Endodermal cell (in vitro differentiated cells): ENCODE measurements at regions not wholly inside any gene's neighbourhood (a gene's known extent, or its start where the extent isn't known, plus 50 kb on each side); places are given as distances from the start of the nearest gene placed in this dataset.

ENCODE experiments used
- DNase-seq: peaks from one replicate; pipeline ENCODE4 v3.0.0-alpha.2; 2017
- H3K27ac ChIP-seq: 2 replicates; pipeline ENCODE4 v1.5.1; 2013; ENCODE audit warnings: mild to moderate bottlenecking, low read depth, low read length, moderate library complexity
- H3K27me3 ChIP-seq: 2 replicates; pipeline ENCODE4 v1.6.1; 2013; ENCODE audit warnings: mild to moderate bottlenecking, low read length, moderate library complexity; ENCODE audit not compliant: insufficient read depth, control insufficient read depth, poor library complexity, severe bottlenecking
- H3K36me3 ChIP-seq: 2 replicates; pipeline ENCODE4 v1.7.0; 2013; ENCODE audit warnings: mild to moderate bottlenecking, low read length, moderate library complexity; ENCODE audit not compliant: control insufficient read depth, insufficient read depth
- H3K4me1 ChIP-seq: one replicate; pipeline ENCODE4 v1.7.0; 2013; ENCODE audit warnings: low read length; ENCODE audit not compliant: control insufficient read depth, insufficient read depth
- H3K4me3 ChIP-seq: 2 replicates; pipeline ENCODE4 v1.5.1; 2013; ENCODE audit warnings: mild to moderate bottlenecking, low read length, moderate library complexity
- H3K9ac ChIP-seq: 2 replicates; pipeline ENCODE4 v1.6.1; 2013; ENCODE audit warnings: mild to moderate bottlenecking, low read length, moderate library complexity; ENCODE audit not compliant: poor library complexity, severe bottlenecking; ENCODE audit errors: extremely low read depth
- H3K9me3 ChIP-seq: 2 replicates; pipeline ENCODE4 v1.6.1; 2013; ENCODE audit warnings: mild to moderate bottlenecking, low read length, moderate library complexity; ENCODE audit not compliant: control insufficient read depth
- H3K27ac Mint-ChIP-seq: 2 replicates; pipeline ENCODE4 v1.8.0; 2020; ENCODE audit warnings: mixed read lengths
- H3K27me3 Mint-ChIP-seq: 2 replicates; pipeline ENCODE4 v1.8.0; 2021; ENCODE audit warnings: mild to moderate bottlenecking, mixed read lengths; ENCODE audit not compliant: insufficient read depth
- H3K36me3 Mint-ChIP-seq: 2 replicates; pipeline ENCODE4 v1.8.0; 2020; ENCODE audit warnings: low read depth, mixed read lengths
- H3K4me1 Mint-ChIP-seq: 2 replicates; pipeline ENCODE4 v1.8.0; 2020; ENCODE audit warnings: mixed read lengths
- H3K4me3 Mint-ChIP-seq: 2 replicates; pipeline ENCODE4 v1.8.0; 2020; ENCODE audit warnings: mild to moderate bottlenecking, moderate library complexity, mixed read lengths
- H3K9me3 Mint-ChIP-seq: 2 replicates; pipeline ENCODE4 v1.8.0; 2020; ENCODE audit warnings: mild to moderate bottlenecking, mixed read lengths
- WGBS, 2 experiments: methylation state at CpG; one replicate each; pipeline versions ENCODE4 v1.1.5 to v1.1.7; 2013; ENCODE audit warnings: missing lambda C conversion rate in 2 of 2, mixed read lengths in 1 of 2; ENCODE audit not compliant: insufficient coverage in 1 of 2, insufficient read length in 1 of 2; 5-methylcytosine and 5-hydroxymethylcytosine counted together
- TF ChIP-seq, protein P1 (sequence below): fragments of 200-600 bp; sonication (generic); conservative IDR thresholded peaks from 2 replicates; pipeline ENCODE4 v1.5.0; 2021; ENCODE audit warnings: antibody characterized with exemption, mild to moderate bottlenecking

DNA sequence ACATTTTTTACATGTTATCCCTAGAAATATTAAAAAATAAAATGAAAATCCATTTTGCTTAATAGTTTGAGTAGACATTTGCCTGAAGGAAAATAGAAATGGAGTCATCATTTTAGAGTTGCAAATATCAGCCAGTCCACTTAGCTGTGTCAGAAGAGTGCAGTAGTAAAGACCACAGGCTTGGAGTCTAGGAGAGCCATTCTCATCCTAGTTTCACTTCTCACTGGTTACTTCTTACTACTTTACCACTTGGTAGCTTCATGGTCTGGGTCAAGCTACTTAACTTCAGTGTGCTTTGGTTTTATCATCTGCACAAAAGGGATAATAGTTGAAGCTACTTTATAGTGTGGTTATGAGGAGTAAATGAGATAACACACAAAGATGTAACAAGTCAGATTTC lies 286.5 kb upstream of the NBEA start:
- no peak overlapping the region for H3K27ac ChIP-seq
- peaks cover 14% of the 10 kb centered on the region for H3K36me3 Mint-ChIP-seq
- peaks cover 28% of the 10 kb centered on the region for H3K9me3 Mint-ChIP-seq
- H3K27ac Mint-ChIP-seq = no peak overlapping the region
- H3K4me1 ChIP-seq = peaks cover 3% of the 10 kb centered on the region
- H3K36me3 ChIP-seq = no peaks in the 10 kb centered on the region
- H3K9me3 ChIP-seq = peaks cover 28% of the 10 kb centered on the region
- no peak for DNase-seq
- H3K4me1 Mint-ChIP-seq = peaks cover 3% of the 10 kb centered on the region
- H3K4me3 Mint-ChIP-seq = no peak overlapping the region
- H3K27me3 Mint-ChIP-seq = no peaks in the 10 kb centered on the region
- H3K27me3 ChIP-seq = no peaks in the 10 kb centered on the region
- no peak overlapping the region for H3K4me3 ChIP-seq
- TF ChIP-seq, protein P1, sequence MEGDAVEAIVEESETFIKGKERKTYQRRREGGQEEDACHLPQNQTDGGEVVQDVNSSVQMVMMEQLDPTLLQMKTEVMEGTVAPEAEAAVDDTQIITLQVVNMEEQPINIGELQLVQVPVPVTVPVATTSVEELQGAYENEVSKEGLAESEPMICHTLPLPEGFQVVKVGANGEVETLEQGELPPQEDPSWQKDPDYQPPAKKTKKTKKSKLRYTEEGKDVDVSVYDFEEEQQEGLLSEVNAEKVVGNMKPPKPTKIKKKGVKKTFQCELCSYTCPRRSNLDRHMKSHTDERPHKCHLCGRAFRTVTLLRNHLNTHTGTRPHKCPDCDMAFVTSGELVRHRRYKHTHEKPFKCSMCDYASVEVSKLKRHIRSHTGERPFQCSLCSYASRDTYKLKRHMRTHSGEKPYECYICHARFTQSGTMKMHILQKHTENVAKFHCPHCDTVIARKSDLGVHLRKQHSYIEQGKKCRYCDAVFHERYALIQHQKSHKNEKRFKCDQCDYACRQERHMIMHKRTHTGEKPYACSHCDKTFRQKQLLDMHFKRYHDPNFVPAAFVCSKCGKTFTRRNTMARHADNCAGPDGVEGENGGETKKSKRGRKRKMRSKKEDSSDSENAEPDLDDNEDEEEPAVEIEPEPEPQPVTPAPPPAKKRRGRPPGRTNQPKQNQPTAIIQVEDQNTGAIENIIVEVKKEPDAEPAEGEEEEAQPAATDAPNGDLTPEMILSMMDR = no peak
- H3K9ac ChIP-seq = no peak overlapping the region

DNA sequence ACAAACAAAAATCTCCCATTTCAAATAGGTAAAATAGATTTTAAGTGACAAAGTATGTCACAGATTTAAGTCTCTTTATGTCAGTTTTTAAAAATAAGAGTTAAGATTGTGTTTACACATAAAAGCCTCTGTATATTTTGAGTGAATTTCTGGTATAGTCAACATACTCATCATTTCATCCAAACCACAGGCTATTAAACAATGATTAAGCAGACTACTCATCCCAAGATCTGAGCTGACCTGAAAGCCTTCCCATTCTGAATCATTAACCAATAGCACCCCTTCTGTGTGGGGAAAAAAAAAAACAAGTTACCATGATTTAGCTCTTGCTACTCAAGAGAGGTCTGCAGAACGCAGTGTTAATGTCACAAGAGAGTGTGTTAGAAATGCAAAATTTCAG lies 284.4 kb upstream of the NBEA start:
- Mint-ChIP-seq H3K4me1 (peaks cover 3% of the 10 kb centered on the region), H3K36me3 (peaks cover 3% of the 10 kb centered on the region), H3K27me3 (no peaks in the 10 kb centered on the region), H3K4me3 (no peak overlapping the region), H3K27ac (no peak overlapping the region), H3K9me3 (peaks cover 7% of the 10 kb centered on the region)
- 89% methylated on average over 1 of the region's 1 CpG; no CpG with 5 or more reads in 1 of the 2 experiments for WGBS, 2 experiments
- H3K4me3 ChIP-seq = no peak overlapping the region
- peaks cover 6% of the 10 kb centered on the region for H3K9me3 ChIP-seq
- peaks cover 3% of the 10 kb centered on the region for H3K4me1 ChIP-seq
- no peak overlapping the region for H3K9ac ChIP-seq
- no peak for DNase-seq
- H3K27me3 ChIP-seq = no peaks in the 10 kb centered on the region
- no peaks in the 10 kb centered on the region for H3K36me3 ChIP-seq
- TF ChIP-seq, protein P1 = no peak
- no peak overlapping the region for H3K27ac ChIP-seq

DNA sequence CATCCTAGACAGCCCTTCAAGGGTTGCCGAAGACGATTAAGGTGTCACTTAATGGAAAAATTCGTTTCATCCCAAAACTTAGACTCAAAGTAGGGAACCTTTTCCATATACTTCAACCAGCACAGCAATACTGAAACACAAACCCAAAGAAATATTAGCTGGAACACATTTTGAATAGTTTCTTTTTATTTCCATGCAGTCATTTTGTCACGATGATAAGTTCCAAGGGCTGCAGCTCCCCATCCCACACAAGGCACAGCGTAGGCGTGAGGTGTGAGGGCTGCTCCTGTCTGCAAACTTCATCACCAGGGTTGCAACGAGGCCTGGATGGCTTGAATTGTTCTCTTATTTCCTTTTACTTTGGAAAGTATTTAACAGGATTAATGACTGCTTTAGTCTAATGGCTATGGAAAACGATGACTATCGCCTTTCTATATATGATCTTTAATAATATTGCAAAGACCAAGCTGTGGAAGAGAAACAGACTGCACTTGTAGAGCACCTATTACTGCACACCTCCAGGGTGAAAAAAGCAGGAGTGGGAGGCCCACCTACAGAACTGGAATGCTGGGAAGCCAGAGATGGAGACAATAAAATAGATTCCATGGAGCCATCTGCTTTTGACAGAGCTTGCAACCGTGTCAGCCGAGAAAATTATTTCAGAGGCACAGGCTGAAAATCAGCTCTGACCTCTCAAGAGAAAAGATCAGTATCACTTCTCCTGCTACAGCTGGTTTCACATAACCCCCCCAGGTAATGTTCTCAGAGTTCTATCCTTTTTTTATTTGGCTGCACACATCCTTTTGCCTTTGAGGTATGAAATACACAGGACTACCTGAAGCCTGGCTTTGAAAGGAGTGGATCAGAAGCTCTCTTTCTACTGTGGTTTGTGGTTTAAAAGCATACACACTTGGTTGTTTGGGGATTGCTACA lies 274.5 kb upstream of the NBEA start:
- Mint-ChIP-seq H3K27ac (no peak overlapping the region), H3K4me1 (peaks cover 8% of the 10 kb centered on the region), H3K4me3 (no peak overlapping the region), H3K36me3 (no peaks in the 10 kb centered on the region), H3K9me3 (no peaks in the 10 kb centered on the region), H3K27me3 (no peaks in the 10 kb centered on the region)
- Histone ChIP-seq H3K36me3 (no peaks in the 10 kb centered on the region), H3K9ac (no peak overlapping the region), H3K27ac (no peak overlapping the region), H3K27me3 (no peaks in the 10 kb centered on the region), H3K4me3 (no peak overlapping the region), H3K9me3 (no peaks in the 10 kb centered on the region), H3K4me1 (no peaks in the 10 kb centered on the region)
- 94 to 96% methylated on average over 6 to 11 of the region's 11 CpGs for WGBS, 2 experiments
- TF ChIP-seq, protein P1 = no peak
- no peak for DNase-seq
